Endodermal cell (in vitro differentiated cells): ENCODE measurements at regions not wholly inside any gene's neighbourhood (a gene's known extent, or its start where the extent isn't known, plus 50 kb on each side); places are given as distances from the start of the nearest gene placed in this dataset.

Experiments used
- DNase-seq: peaks from one replicate; pipeline ENCODE4 v3.0.0-alpha.2; 2017
- H3K27ac ChIP-seq: 2 replicates; pipeline ENCODE4 v1.5.1; 2013; ENCODE audit warnings: mild to moderate bottlenecking, low read depth, low read length, moderate library complexity
- H3K27me3 ChIP-seq: 2 replicates; pipeline ENCODE4 v1.6.1; 2013; ENCODE audit warnings: mild to moderate bottlenecking, low read length, moderate library complexity; ENCODE audit not compliant: insufficient read depth, control insufficient read depth, poor library complexity, severe bottlenecking
- H3K36me3 ChIP-seq: 2 replicates; pipeline ENCODE4 v1.7.0; 2013; ENCODE audit warnings: mild to moderate bottlenecking, low read length, moderate library complexity; ENCODE audit not compliant: control insufficient read depth, insufficient read depth
- H3K4me1 ChIP-seq: one replicate; pipeline ENCODE4 v1.7.0; 2013; ENCODE audit warnings: low read length; ENCODE audit not compliant: control insufficient read depth, insufficient read depth
- H3K4me3 ChIP-seq: 2 replicates; pipeline ENCODE4 v1.5.1; 2013; ENCODE audit warnings: mild to moderate bottlenecking, low read length, moderate library complexity
- H3K9ac ChIP-seq: 2 replicates; pipeline ENCODE4 v1.6.1; 2013; ENCODE audit warnings: mild to moderate bottlenecking, low read length, moderate library complexity; ENCODE audit not compliant: poor library complexity, severe bottlenecking; ENCODE audit errors: extremely low read depth
- H3K9me3 ChIP-seq: 2 replicates; pipeline ENCODE4 v1.6.1; 2013; ENCODE audit warnings: mild to moderate bottlenecking, low read length, moderate library complexity; ENCODE audit not compliant: control insufficient read depth
- H3K27ac Mint-ChIP-seq: 2 replicates; pipeline ENCODE4 v1.8.0; 2020; ENCODE audit warnings: mixed read lengths
- H3K27me3 Mint-ChIP-seq: 2 replicates; pipeline ENCODE4 v1.8.0; 2021; ENCODE audit warnings: mild to moderate bottlenecking, mixed read lengths; ENCODE audit not compliant: insufficient read depth
- H3K36me3 Mint-ChIP-seq: 2 replicates; pipeline ENCODE4 v1.8.0; 2020; ENCODE audit warnings: low read depth, mixed read lengths
- H3K4me1 Mint-ChIP-seq: 2 replicates; pipeline ENCODE4 v1.8.0; 2020; ENCODE audit warnings: mixed read lengths
- H3K4me3 Mint-ChIP-seq: 2 replicates; pipeline ENCODE4 v1.8.0; 2020; ENCODE audit warnings: mild to moderate bottlenecking, moderate library complexity, mixed read lengths
- H3K9me3 Mint-ChIP-seq: 2 replicates; pipeline ENCODE4 v1.8.0; 2020; ENCODE audit warnings: mild to moderate bottlenecking, mixed read lengths
- CTCF ChIP-seq: fragments of 200-600 bp; sonication (generic); conservative IDR thresholded peaks from 2 replicates; pipeline ENCODE4 v1.5.0; 2021; ENCODE audit warnings: antibody characterized with exemption, mild to moderate bottlenecking
- WGBS, 2 experiments: methylation state at CpG; one replicate each; pipeline versions ENCODE4 v1.1.5 to v1.1.7; 2013; ENCODE audit warnings: missing lambda C conversion rate in 2 of 2, mixed read lengths in 1 of 2; ENCODE audit not compliant: insufficient coverage in 1 of 2, insufficient read length in 1 of 2; 5-methylcytosine and 5-hydroxymethylcytosine counted together

- peaks cover 8% of the 10 kb centered on the region for H3K9me3 Mint-ChIP-seq
- no peak for TF ChIP-seq CTCF
- WGBS, 2 experiments, result 96% methylated on average over 2 of the region's 2 CpGs; no CpG with 5 or more reads in 1 of the 2 experiments
These were observed 783.2 kb upstream of the CDH2 start for GRCh38 chr18:28960146-28960545.

GRCh38 chr18:28952339-28952738 lies 775.4 kb upstream of the CDH2 start:
- Histone ChIP-seq H3K9me3 (peaks cover 37% of the 10 kb centered on the region), H3K27me3 (no peaks in the 10 kb centered on the region), H3K36me3 (no peaks in the 10 kb centered on the region), H3K4me1 (no peaks in the 10 kb centered on the region), H3K4me3 (no peak overlapping the region), H3K27ac (no peak overlapping the region), H3K9ac (no peak overlapping the region)
- DNase-seq, result no peak
- Mint-ChIP-seq H3K36me3 (no peaks in the 10 kb centered on the region), H3K27ac (no peak overlapping the region), H3K27me3 (no peaks in the 10 kb centered on the region), H3K9me3 (peaks cover 33% of the 10 kb centered on the region), H3K4me1 (no peaks in the 10 kb centered on the region), H3K4me3 (no peak overlapping the region)
- TF ChIP-seq CTCF, result no peak

More at GRCh38 chr18:28960146-28960545, 783.2 kb upstream of the CDH2 start:
- Histone ChIP-seq H3K27me3 (no peaks in the 10 kb centered on the region), H3K9ac (no peak overlapping the region), H3K27ac (no peak overlapping the region), H3K9me3 (peaks cover 3% of the 10 kb centered on the region), H3K4me1 (no peaks in the 10 kb centered on the region), H3K36me3 (no peaks in the 10 kb centered on the region), H3K4me3 (no peak overlapping the region)
- DNase-seq, result no peak
- no peaks in the 10 kb centered on the region for H3K27me3 Mint-ChIP-seq
- H3K27ac Mint-ChIP-seq, result no peak overlapping the region
- H3K4me3 Mint-ChIP-seq, result no peak overlapping the region
- H3K4me1 Mint-ChIP-seq, result no peaks in the 10 kb centered on the region
- H3K36me3 Mint-ChIP-seq, result no peaks in the 10 kb centered on the region

GRCh38 chr18:28947900-28948299 lies 771.0 kb upstream of the CDH2 start:
- no peak overlapping the region for H3K4me3 Mint-ChIP-seq
- WGBS, 2 experiments, result 93 to 100% methylated on average over 1 of the region's 1 CpG
- no peak overlapping the region for H3K27ac ChIP-seq
- no peaks in the 10 kb centered on the region for H3K36me3 Mint-ChIP-seq
- no peak overlapping the region for H3K27ac Mint-ChIP-seq
- no peak overlapping the region for H3K4me3 ChIP-seq
- H3K4me1 ChIP-seq, result no peaks in the 10 kb centered on the region
- peaks cover 27% of the 10 kb centered on the region for H3K9me3 ChIP-seq
- TF ChIP-seq CTCF, result no peak
- H3K4me1 Mint-ChIP-seq, result no peaks in the 10 kb centered on the region
- H3K36me3 ChIP-seq, result no peaks in the 10 kb centered on the region
- H3K27me3 Mint-ChIP-seq, result no peaks in the 10 kb centered on the region
- no peak overlapping the region for H3K9ac ChIP-seq
- no peak for DNase-seq
- H3K9me3 Mint-ChIP-seq, result peaks cover 25% of the 10 kb centered on the region
- H3K27me3 ChIP-seq, result no peaks in the 10 kb centered on the region
